ENCODE measurements at regions not wholly inside any gene's neighbourhood (a gene's known extent, or its start where the extent isn't known, plus 50 kb on each side); places are given as distances from the start of the nearest gene placed in this dataset.

DNA sequence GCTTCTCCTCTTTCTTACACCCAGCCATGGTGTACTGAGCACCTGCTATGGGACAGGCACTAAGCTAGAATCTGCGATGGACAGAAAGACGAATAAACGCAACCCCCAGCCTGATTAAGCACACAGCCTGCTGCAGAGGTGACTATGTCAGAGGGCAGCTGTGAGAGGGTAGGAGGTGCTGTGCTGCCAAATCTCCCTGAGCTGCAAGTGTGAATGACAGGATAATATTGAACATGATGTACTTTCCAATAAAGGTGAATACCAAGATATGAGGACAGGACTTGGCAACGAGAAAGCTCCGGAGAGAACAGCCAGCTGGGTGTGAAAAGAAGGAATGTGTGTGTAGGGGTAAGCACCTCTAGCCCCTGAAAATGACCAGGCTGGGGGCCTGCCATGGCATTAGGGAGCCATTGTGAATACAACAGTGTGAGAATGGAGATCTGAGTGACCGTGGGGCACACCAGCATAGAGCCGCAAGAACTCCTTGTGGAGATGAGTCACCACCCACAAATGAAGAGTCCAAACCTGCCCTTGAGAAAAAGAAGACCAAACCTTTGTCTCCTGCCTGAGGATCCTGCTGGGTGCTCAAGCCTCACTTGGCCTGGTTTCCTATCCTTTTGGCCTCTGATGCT lies 83.0 kb upstream of the ATF3 start:
- DNase-seq (ENCODE audit: low read depth in 3 of 3, low spot score in 1 of 3) = no peak

DNA sequence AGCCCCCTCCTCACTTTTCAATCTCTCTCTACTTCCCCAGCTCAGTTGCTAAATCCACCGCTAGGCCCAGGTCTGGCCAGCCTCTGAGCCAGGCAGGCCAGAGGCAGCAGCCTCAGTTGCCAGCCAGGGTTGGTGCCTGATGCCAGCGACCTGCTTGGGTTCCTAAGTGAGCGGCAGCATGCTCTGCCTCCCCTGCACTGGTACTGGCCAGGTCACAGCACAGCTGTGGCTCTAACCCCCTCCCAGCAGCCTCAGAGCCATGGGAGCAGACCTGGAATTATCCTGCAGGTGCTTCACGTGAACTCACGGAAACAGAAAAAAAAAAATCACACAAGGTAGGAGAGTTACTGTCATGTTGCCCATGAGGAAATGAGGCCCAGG lies 82.5 kb upstream of the ATF3 start:
- DNase-seq (ENCODE audit: low read depth in 3 of 3, low spot score in 1 of 3) = no peak

- no peak for DNase-seq (ENCODE audit: low read depth in 3 of 3, low spot score in 1 of 3)
Observed at GRCh38 chr1:212528501-212528900, 80.1 kb upstream of the ATF3 start.

DNA sequence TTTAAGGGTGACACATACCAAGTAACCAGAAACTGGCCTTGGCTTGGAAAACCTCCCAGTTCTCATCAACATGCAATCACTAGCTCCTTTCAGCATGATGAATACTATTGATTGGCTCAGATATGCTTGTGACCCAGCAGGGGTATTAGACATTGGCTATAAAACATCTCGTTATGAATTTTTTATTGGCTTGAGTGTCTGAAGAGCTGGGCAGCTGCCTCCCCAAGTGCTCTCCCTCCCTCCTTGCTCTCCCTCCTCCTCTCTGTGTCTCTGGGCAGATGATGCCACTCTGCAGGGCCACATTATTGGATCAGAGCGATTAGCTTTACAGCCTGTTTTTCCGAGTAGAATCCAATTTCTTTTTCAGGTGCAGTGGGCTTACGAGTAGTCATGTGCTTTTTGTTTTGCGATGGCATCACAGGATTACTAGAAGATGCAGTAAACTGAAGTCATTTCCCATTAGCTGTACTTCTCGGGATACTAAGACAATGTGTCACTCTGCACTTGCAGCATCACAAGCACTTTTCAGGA lies 79.3 kb upstream of the ATF3 start:
- DNase-seq (ENCODE audit: low read depth in 3 of 3, low spot score in 1 of 3) = no peak

GRCh38 chr1:212531267-212531666 lies 77.3 kb upstream of the ATF3 start:
- DNase-seq (ENCODE audit: low read depth in 3 of 3, low spot score in 1 of 3) = no peak

- no peak for DNase-seq (ENCODE audit: low read depth in 3 of 3, low spot score in 1 of 3)
Observed at GRCh38 chr1:212531796-212532195, 76.8 kb upstream of the ATF3 start.

DNA sequence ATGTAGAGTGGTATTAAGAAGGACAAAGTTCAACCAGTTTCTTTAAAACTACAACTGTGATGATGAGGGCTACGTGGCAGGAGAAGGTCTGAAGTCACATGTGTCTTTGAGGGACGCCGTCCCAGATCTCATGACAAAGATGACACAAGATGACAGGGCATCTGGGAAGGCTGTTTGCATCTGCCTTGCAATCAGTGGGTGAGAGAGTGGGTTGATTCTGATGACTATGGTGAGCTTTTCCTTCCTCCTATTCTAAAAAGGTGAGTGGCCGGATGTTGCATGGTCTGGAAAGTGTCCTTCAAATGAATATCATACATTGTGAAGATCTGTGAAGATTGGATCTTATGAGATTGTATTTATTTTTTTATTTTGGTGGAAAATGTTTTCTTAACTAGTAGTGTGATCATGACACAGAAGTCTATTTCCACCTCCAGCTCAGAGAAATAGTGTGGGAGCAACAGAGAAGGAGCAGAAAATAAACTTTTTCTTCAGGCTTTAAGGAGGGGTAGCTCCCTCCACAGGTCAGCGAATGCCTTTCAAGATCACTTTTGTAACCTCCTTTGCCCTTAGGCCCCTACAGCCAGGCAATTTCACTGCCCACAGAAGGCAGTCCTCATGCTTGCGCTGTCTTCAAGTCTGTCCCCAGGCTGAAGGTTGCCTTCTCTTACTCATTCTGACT lies 76.0 kb upstream of the ATF3 start:
- no peak for DNase-seq (ENCODE audit: low read depth in 3 of 3, low spot score in 1 of 3)

DNA sequence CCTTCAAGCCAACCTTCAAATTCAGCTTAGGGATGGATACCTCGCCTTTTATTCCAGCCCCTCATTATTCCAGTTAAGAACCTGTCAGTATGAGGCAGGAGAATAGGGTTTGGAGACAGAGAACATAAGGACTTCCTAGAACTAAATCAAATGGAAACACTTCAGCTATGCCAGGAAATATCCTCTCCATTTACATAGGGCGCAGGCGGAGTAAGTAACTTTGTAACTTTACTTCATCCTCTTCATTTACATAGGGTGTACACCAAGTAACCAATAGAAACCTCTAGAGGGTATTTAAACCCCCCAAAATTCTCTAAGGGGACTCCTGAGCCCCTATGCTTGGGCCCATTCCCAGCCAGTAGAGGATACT lies 75.4 kb upstream of the ATF3 start:
- DNase-seq (ENCODE audit: low read depth in 3 of 3, low spot score in 1 of 3) = no peak

- DNase-seq (ENCODE audit: low read depth in 3 of 3, low spot score in 1 of 3) = no peak
Observed at GRCh38 chr1:212536586-212536985, 72.0 kb upstream of the ATF3 start.

DNA sequence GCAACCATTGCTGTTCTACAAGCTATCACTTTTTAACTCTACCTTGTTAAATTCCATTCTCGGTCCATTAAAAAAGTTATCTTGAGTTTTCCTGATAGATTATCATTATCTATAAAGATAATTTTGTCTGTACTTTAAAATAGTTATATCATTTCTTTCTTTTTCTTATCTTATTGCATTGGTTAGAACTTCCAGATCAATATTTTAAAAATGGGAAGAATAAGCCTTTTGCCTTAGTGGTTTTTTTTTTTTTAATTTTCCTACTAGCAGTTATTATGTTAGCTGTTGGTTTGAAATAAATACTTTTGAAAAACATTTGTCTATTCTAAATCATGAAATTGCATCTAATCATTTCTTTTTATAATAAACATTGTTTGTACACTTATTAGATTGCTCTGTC lies 71.0 kb upstream of the ATF3 start:
- no peak for DNase-seq (ENCODE audit: low read depth in 3 of 3, low spot score in 1 of 3)

GRCh38 chr1:212539737-212540430 lies 68.7 kb upstream of the ATF3 start:
- DNase-seq (ENCODE audit: low read depth in 3 of 3, low spot score in 1 of 3) = no peak

DNA sequence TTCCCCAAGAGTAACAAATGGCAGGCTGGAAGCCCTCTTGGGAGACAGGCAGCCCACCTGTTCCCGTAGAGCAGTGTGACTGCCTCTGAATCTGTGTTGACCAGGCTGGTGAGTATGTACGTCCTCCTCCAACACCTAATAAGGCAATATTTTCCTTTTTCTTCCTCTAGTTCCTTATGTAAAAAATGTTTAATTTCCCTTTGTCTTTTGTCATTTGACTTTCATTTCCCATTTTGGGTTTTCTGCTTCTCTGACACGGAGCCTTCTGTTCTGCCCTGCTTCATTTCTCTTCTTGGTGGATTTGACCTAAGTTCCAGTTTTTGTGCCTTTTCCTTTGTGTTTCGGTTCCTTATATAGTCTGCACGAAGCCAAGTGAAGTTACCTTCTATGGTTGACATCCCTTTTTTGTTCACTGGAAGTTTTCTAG lies 65.8 kb upstream of the ATF3 start:
- no peak for DNase-seq (ENCODE audit: low read depth in 3 of 3, low spot score in 1 of 3)

- DNase-seq (ENCODE audit: low read depth in 3 of 3, low spot score in 1 of 3) = no peak
Observed at GRCh38 chr1:212544110-212544509, 64.5 kb upstream of the ATF3 start.

DNA sequence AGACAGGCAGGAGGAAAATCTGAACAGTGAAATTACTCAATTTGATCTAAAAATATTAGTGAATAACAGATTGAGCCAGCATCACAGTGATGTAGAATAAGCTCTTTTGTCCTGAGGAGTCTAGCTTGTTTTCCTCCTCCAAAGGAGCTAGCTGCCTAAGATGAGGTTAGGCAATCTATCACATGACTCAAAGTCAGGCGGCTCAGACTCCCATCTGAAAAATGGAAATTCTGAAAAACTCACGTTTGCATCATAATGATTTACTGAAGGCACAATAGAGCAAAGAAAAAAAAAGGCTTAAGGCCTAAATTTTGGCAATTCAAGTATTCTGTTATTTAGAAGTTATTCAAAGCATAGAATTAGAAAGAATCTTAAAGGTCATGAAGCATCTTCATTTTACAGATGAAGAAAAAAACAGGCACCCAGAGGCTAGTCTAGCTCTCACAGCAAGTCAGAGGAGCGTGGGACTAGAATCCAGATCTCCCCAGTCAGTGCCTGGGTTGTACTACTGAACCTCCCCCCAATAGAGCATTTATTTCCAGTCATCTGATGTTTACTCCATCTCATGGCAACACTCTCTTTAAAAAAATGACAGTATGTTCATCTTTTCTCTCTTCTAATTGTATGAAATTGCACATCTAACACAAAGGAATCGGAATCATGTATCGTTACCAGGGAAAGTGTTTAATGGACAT lies 62.5 kb upstream of the ATF3 start:
- no peak for DNase-seq (ENCODE audit: low read depth in 3 of 3, low spot score in 1 of 3)

- no peak for DNase-seq (ENCODE audit: low read depth in 3 of 3, low spot score in 1 of 3)
Observed at GRCh38 chr1:212549503-212550017, 59.0 kb upstream of the ATF3 start.

GRCh38 chr1:212551929-212552328 lies 56.6 kb upstream of the ATF3 start:
- DNase-seq (ENCODE audit: low read depth in 3 of 3, low spot score in 1 of 3) = no peak

GRCh38 chr1:212553676-212554075 lies 54.9 kb upstream of the ATF3 start:
- no peak for DNase-seq (ENCODE audit: low read depth in 3 of 3, low spot score in 1 of 3)

- no peak for DNase-seq (ENCODE audit: low read depth in 3 of 3, low spot score in 1 of 3)
Observed at GRCh38 chr1:212554401-212554800, 54.2 kb upstream of the ATF3 start.

GRCh38 chr1:212555426-212555825 lies 53.1 kb upstream of the ATF3 start:
- DNase-seq (ENCODE audit: low read depth in 3 of 3, low spot score in 1 of 3) = no peak

GRCh38 chr1:212556822-212557549 lies 51.6 kb upstream of the ATF3 start:
- DNase-seq (ENCODE audit: low read depth in 3 of 3, low spot score in 1 of 3) = no peak
